ENCODE measurements at regions not wholly inside any gene's neighbourhood (a gene's known extent, or its start where the extent isn't known, plus 50 kb on each side); places are given as distances from the start of the nearest gene placed in this dataset.

- DNase-seq: no peak
These were observed 261.7 kb downstream of the GPD2 start for GRCh38 chr2:156697906-156698305.

GRCh38 chr2:156700681-156701080, 264.5 kb downstream of the GPD2 start:
- DNase-seq: no peak

- no peak for DNase-seq
These were observed 266.4 kb downstream of the GPD2 start for GRCh38 chr2:156702541-156702940.

- no peak for DNase-seq
These were observed 267.5 kb downstream of the GPD2 start for GRCh38 chr2:156703642-156704041.

GRCh38 chr2:156704132-156704531, 268.0 kb downstream of the GPD2 start:
- DNase-seq: no peak

- DNase-seq: no peak
These were observed 268.4 kb downstream of the GPD2 start for GRCh38 chr2:156704617-156705016.

GRCh38 chr2:156706576-156706975, 270.4 kb downstream of the GPD2 start:
- no peak for DNase-seq

- no peak for DNase-seq
These were observed 271.9 kb downstream of the GPD2 start for GRCh38 chr2:156708051-156708450.

GRCh38 chr2:156709091-156709490, 272.9 kb downstream of the GPD2 start:
- no peak for DNase-seq

GRCh38 chr2:156719036-156719435, 282.9 kb downstream of the GPD2 start:
- DNase-seq: no peak

- DNase-seq: no peak
These were observed 291.7 kb downstream of the GPD2 start for GRCh38 chr2:156727867-156728266.

GRCh38 chr2:156728328-156728727, 292.1 kb downstream of the GPD2 start:
- DNase-seq: no peak

- DNase-seq: no peak
These were observed 295.3 kb downstream of the GPD2 start for GRCh38 chr2:156731506-156731905.

GRCh38 chr2:156736950-156737349, 300.8 kb downstream of the GPD2 start:
- no peak for DNase-seq

- DNase-seq: no peak
These were observed 303.1 kb downstream of the GPD2 start for GRCh38 chr2:156739301-156739700.

GRCh38 chr2:156745619-156746018, 309.4 kb downstream of the GPD2 start:
- no peak for DNase-seq

GRCh38 chr2:156748221-156748620, 312.0 kb downstream of the GPD2 start:
- DNase-seq: no peak

GRCh38 chr2:156752042-156752441, 315.9 kb downstream of the GPD2 start:
- no peak for DNase-seq

GRCh38 chr2:156753766-156754165, 317.6 kb downstream of the GPD2 start:
- DNase-seq: no peak

- DNase-seq: no peak
These were observed 320.3 kb downstream of the GPD2 start for GRCh38 chr2:156756516-156756915.

- no peak for DNase-seq
These were observed 327.0 kb downstream of the GPD2 start for GRCh38 chr2:156763174-156763573.

GRCh38 chr2:156765043-156765442, 328.9 kb downstream of the GPD2 start:
- DNase-seq: no peak

GRCh38 chr2:156765450-156765849, 329.3 kb downstream of the GPD2 start:
- DNase-seq: no peak

- no peak for DNase-seq
These were observed 333.6 kb downstream of the GPD2 start for GRCh38 chr2:156769802-156770201.

GRCh38 chr2:156778916-156779315, 342.7 kb downstream of the GPD2 start:
- DNase-seq: no peak
